ENCODE measurements at regions not wholly inside any gene's neighbourhood (a gene's known extent, or its start where the extent isn't known, plus 50 kb on each side); places are given as distances from the start of the nearest gene placed in this dataset.

DNA sequence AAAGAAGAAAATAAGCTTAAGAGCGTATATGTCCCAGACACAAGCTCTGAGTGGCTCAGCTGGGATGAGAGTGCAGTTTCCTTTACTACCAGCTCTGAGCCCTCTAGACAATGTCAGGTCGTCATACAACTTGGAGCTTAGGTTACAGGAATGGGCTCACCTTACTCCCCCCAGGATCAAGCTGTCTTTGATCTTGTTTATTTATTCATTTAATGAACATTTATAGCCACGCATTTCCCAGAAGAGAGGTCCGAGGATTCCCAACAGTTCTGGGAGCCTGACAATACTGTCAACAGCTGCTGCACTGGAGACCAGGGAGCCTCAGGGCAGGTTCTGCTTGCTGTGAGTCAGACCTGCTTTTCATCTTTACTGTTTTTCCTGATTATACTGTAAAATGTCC is 378.9 kb downstream of the PLPP3 start:
- DNase-seq (ENCODE audit: extremely low read depth, low read depth) = no peak
- no peak overlapping the region for H3K4me3 ChIP-seq (replicated peaks; ENCODE audit: low read depth, low read length)
- TF ChIP-seq, protein P1, sequence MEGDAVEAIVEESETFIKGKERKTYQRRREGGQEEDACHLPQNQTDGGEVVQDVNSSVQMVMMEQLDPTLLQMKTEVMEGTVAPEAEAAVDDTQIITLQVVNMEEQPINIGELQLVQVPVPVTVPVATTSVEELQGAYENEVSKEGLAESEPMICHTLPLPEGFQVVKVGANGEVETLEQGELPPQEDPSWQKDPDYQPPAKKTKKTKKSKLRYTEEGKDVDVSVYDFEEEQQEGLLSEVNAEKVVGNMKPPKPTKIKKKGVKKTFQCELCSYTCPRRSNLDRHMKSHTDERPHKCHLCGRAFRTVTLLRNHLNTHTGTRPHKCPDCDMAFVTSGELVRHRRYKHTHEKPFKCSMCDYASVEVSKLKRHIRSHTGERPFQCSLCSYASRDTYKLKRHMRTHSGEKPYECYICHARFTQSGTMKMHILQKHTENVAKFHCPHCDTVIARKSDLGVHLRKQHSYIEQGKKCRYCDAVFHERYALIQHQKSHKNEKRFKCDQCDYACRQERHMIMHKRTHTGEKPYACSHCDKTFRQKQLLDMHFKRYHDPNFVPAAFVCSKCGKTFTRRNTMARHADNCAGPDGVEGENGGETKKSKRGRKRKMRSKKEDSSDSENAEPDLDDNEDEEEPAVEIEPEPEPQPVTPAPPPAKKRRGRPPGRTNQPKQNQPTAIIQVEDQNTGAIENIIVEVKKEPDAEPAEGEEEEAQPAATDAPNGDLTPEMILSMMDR (IDR thresholded peaks at IDR 0.05; ENCODE audit: low read depth, low read length, missing control alignments) = no peak

DNA sequence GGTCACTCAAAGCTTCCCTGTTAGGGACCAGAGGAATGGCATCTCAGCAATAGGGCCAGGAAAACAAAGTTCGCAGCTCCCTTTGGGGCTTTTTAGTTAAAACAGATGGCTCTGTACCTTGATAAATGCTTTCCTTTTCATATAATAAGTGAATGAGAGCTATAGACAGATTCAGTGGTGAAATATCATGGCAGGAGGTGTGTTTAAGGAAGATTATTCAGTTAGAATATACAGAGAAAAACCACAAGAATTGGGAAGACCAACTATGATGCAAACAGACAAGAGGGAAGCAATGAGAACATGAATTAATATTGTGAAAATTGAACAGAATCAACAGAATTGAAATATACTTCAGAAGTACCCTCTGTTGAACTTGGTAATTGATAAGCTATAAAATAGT is 379.4 kb downstream of the PLPP3 start:
- TF ChIP-seq, protein P1 (IDR thresholded peaks at IDR 0.05; ENCODE audit: low read depth, low read length, missing control alignments) = no peak
- H3K4me3 ChIP-seq (replicated peaks; ENCODE audit: low read depth, low read length) = no peak overlapping the region
- no peak for DNase-seq (ENCODE audit: extremely low read depth, low read depth)

DNA sequence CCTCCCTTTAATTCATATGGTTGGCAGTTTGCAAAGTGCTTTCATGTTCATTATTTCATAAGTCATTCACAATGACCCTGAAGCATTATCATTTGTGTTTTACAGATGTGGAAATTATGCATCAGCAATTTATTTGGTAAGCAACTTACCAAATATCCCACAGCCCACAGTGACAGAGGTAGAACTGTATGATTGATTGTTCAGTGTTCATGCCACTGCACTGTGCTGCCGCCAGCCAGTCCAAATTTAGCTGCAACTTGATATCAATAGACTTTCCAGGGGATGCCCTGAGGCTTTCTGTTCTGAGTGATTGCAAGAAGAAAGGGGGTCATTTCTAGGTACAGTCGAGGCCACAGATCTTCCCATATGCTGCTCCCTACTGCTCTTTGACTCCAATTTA is 380.3 kb downstream of the PLPP3 start:
- TF ChIP-seq, protein P1 (IDR thresholded peaks at IDR 0.05; ENCODE audit: low read depth, low read length, missing control alignments) = no peak
- H3K4me3 ChIP-seq (replicated peaks; ENCODE audit: low read depth, low read length) = no peak overlapping the region
- DNase-seq (ENCODE audit: extremely low read depth, low read depth) = no peak

DNA sequence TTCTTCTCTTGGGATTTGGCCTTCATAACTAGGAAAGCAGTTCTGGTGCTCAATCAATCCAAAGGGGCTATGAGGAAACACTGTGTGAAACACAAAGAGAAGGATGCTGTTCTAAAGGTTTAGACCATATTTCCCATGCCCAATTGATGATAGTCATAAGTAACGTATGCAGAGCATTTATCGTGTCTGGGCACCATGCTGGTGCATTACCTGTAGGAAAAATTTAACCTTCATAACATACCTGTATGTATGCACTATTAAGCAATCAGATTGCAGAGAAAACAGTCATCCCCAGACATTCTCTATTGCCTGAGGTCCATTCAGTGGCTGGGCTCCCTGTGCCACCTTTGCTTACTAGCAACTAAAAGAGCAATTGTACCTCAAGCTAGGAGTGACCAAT is 381.4 kb downstream of the PLPP3 start:
- H3K4me3 ChIP-seq (replicated peaks; ENCODE audit: low read depth, low read length) = no peak overlapping the region
- TF ChIP-seq, protein P1 (IDR thresholded peaks at IDR 0.05; ENCODE audit: low read depth, low read length, missing control alignments) = no peak
- no peak for DNase-seq (ENCODE audit: extremely low read depth, low read depth)

DNA sequence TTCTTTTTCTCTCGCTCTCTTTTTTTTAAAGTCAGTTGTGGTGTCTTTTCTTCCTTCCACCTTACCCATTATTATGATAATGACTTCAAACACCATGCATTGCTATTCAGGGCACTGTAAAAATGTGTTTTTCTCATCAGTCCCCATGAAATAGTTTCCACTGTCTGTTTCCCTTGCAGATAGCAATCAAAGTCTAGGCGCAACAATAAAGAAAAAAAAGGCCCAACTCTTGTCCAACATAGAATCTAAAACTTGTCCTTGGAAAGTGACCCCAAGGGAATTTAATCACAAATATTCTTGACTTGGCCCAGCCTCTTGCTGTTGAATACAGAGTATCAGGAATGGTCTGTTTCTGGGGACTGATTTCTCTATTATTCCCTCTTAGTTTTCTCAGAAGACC is 382.5 kb downstream of the PLPP3 start:
- TF ChIP-seq, protein P1 (IDR thresholded peaks at IDR 0.05; ENCODE audit: low read depth, low read length, missing control alignments) = no peak
- no peak overlapping the region for H3K4me3 ChIP-seq (replicated peaks; ENCODE audit: low read depth, low read length)
- DNase-seq (ENCODE audit: extremely low read depth, low read depth) = no peak

DNA sequence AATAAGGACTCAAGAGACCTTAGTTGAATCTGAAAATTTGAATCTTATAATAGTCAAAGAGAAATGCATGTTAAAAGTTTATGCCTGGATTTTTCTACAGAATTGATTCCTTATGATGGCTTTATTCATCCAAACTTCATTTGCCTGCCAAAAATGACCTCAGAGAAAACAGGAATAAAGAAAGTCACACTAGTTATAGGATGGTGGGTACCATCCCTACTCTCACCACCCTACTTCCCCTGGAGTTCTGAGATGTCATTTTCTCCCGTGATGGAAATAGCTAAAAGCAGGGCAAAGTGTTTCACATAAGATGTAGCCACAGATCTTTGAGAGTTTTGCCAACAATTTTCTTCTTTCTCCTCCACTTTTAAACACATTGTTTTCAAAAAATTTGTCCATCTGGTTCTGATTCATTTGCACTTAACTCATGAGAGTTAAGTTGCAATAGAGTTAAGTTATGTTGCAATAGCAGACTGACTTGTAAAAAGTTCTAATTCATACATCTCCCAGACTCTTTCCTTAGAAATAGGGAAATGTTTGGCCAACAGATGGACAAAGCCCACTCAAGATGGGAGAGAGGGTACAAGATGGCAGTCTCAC is 384.6 kb downstream of the PLPP3 start:
- TF ChIP-seq, protein P1 (IDR thresholded peaks at IDR 0.05; ENCODE audit: low read depth, low read length, missing control alignments) = no peak
- no peak overlapping the region for H3K4me3 ChIP-seq (replicated peaks; ENCODE audit: low read depth, low read length)
- no peak for DNase-seq (ENCODE audit: extremely low read depth, low read depth)

DNA sequence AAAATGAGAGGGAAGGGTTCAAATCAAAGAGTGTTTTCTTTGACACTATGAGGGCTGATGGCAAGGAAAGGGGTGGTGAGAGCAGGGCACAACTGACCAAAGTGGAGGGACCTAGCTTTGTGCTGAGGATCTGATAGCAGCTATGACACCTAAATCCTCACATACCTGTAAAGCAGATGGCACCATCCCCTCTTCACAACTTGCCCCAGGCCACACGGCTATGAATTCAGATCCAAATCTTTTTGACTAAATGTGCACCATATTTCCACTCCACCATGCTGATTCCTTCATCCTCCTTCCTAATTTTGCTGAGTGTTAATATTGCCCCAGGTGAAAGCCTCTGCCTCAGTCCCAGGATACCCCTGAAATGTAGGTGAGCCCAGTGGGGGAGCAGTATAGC is 385.7 kb downstream of the PLPP3 start:
- H3K4me3 ChIP-seq (replicated peaks; ENCODE audit: low read depth, low read length) = no peak overlapping the region
- DNase-seq (ENCODE audit: extremely low read depth, low read depth) = no peak
- TF ChIP-seq, protein P1 (IDR thresholded peaks at IDR 0.05; ENCODE audit: low read depth, low read length, missing control alignments) = no peak

Measured in HFF-Myc (cell line).